Adrenal gland (tissue), 5 donors: ENCODE measurements at regions not wholly inside any gene's neighbourhood (a gene's known extent, or its start where the extent isn't known, plus 50 kb on each side); places are given as distances from the start of the nearest gene placed in this dataset.

ENCODE experiments used
- CTCF ChIP-seq, 6 experiments: fragments of 450-650 bp in 4 of 6; fragments of 200-600 bp in 2 of 6; sonication (generic) in 1 of 6; IDR thresholded peaks; 1 replicate in 5 of 6; 2 replicates in 1 of 6; pipeline versions ENCODE4 v1.5.1 to v1.8.0; 2016 to 2021; ENCODE audit warnings: antibody characterized with exemption in 6 of 6, mild to moderate bottlenecking in 2 of 6, moderate library complexity in 1 of 6
- POLR2A ChIP-seq, 2 donors: fragments of 450-650 bp; IDR thresholded peaks; one replicate each; pipeline ENCODE4 v1.6.1; 2017; ENCODE audit warnings: antibody characterized with exemption in 2 of 2, mild to moderate bottlenecking in 2 of 2, moderate library complexity in 1 of 2
- donor health status: DM: no; HTN: no; CAD: no.

DNA sequence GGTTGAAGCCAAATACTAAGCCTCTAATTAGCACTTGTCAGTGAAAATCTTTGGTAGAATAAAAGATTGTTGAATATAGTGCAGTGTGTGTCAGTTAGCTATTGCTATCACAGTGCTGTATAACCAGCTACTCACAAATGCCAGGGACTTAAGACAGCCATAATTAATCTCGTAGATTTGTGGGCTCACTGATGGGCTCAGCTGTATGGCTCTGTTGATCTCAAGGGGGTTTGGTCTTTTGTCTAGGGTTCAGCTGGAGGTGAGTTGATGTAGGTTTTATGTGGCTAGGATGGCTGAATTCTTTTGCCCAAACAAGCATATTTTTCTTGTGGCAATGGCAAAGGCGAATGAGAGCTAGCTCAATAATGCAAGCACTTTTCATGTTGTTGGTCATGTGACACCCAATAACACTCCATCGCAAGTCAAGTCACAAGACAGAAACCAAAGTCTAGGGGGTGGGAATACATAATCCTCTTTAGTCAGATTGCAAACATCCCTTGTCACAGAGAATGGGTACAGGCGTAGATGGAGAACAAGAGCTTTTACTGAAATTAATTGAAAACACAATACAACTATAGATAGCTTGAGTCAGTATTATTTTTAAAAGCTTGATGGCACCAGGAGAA lies 121.7 kb upstream of the EDNRB start:
- TF ChIP-seq CTCF (IDR thresholded peaks at IDR 0.05) (no peak), POLR2A (IDR thresholded peaks at IDR 0.05) (no peak)
